ELR (cell line): ENCODE measurements at regions not wholly inside any gene's neighbourhood (a gene's known extent, or its start where the extent isn't known, plus 50 kb on each side); places are given as distances from the start of the nearest gene placed in this dataset.
"Not testable (repeated sequence)": the region's sequence is repeated elsewhere in the genome, so short reads cannot be mapped to it uniquely, and the experiment has no call there.

Experiments
- DNase-seq: peaks from one replicate; pipeline ENCODE4 v3.0.0-alpha.2; 2015; ENCODE audit warnings: low read depth

GRCh38 chr3:151675858-151676615, 57.7 kb upstream of the AADACL2 start:
- DNase-seq: no peak

DNA sequence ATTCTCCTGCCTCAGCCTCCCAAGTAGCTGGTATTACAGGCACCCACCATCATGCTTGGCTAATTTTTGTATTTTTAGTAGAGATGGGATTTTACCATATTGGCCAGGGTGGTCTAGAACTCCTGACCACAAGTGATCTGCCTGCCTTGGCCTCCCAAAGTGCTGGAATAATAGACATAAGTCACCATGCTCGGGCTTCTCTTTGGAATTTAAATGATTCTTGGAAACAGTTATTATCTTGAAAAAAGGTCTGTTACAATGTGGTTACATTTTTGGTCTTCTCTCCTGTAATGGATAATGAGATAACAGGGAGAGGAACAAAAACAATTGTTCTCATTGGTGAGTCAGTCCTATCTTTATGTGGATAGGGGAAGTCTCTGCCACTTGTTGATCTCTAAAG, 59.8 kb upstream of the AADACL2 start:
- no peak for DNase-seq

DNA sequence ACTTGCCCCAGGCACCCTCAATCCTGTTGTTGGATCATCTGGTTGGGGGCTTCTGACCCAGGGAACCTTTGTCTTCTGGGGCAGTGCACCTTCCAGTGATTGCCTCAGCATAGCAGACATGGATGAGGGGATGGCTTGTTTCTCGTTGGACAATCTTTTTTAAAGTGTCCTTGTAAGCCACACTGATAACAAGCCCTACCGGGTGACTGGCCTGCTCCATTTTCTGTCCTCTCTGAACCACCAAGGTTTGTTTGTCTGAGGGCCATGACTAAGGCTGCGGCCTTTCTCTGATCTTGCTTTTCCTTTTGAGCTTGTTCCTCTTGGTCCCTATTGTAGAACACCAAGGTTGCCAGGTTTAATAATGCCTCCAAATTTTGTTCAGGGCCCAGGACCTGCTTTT, 66.0 kb upstream of the AADACL2 start:
- DNase-seq: not testable (repeated sequence)

GRCh38 chr3:151660885-151661284, 72.8 kb upstream of the AADACL2 start:
- DNase-seq: peak; percentile 28

DNA sequence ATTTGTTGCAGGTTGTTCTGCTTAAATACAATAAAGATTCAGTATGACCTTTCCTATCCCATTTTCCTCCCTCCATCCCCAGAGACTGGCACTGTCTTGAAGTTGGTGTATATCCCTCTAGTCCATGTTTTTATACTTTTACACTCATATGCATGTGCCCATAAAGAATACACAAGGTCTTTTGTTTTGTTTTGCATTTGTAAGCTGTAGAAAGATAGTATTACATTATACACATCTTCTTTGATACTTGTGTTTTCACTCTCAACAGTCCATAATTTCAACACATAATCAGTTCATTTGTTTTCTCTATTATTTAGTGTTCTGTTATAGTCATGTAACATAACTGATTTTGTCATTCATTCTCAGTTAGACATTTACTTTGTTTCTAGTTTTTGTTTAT, 88.7 kb upstream of the AADACL2 start:
- no peak for DNase-seq

GRCh38 chr3:151644020-151644620, 89.6 kb upstream of the AADACL2 start:
- DNase-seq: no peak

GRCh38 chr3:151639418-151639740, 94.3 kb upstream of the AADACL2 start:
- no peak for DNase-seq

GRCh38 chr3:151638555-151639417, 94.9 kb upstream of the AADACL2 start:
- no peak for DNase-seq

DNA sequence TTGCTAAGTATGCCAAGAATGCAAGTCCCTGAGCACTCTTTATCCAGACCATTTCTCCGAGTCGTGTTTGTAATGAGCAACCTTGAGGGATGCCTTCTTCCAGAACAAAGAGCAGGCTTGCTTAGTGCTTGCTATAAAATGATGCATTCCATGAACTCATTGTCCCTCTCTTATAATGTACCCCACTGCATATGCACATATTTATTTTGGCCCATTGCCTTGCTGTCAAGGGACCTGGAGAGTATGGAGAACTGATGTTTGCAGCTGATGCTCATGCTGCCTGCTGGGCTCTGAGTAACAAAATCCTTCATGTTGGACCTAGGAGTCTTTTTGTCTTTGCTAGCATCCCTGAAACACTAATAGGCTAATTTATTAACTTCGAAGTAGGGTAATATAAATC, 97.8 kb upstream of the AADACL2 start:
- no peak for DNase-seq

DNA sequence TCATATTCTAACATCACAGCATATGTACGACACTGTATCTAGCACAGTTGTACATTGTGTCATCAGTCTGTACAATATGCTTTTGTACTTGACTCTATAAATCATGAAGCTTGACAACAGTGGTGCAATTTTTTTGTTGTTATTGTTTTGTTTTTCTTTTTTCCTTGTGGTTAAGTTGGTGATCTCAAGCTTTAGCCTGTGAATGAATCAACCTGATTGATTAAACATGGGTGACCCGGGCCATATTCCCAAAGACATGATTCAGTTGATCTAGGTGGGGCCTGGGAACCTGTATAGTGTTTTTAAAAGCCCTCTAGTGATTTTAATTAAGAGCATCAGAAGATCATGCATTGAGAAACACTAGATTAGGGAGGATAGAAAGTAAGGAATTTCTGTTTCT, 101.8 kb upstream of the AADACL2 start:
- DNase-seq: no peak

GRCh38 chr3:151630938-151631441, 102.7 kb upstream of the AADACL2 start:
- DNase-seq: no peak

GRCh38 chr3:151630035-151630434, 103.7 kb upstream of the AADACL2 start:
- DNase-seq: no peak

- no peak for DNase-seq
Measured at GRCh38 chr3:151625586-151625985, 108.1 kb upstream of the AADACL2 start.

GRCh38 chr3:151625086-151625485, 108.6 kb upstream of the AADACL2 start:
- DNase-seq: no peak

DNA sequence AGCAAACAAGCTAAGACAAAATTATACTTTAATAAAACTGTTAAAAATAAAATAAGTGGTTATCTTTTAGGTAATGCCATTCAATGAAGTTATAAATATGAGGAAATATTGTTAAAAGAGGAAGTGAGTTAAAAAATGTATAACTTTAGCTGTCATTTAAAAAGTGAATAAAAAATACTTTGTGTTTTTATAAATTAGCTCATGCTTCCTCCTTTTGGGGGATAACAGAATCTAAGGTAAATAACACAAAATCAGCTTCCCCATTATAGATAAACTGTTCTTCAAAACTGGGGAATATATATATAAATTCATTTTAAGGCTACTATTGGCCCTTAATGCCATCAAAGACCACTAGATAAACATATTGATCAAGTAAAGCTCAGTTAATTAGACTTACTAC, 113.7 kb upstream of the AADACL2 start:
- DNase-seq: no peak

- DNase-seq: no peak
Measured at GRCh38 chr3:151615464-151615863, 118.3 kb upstream of the AADACL2 start.

GRCh38 chr3:151612115-151612514, 121.6 kb upstream of the AADACL2 start:
- no peak for DNase-seq

GRCh38 chr3:151611419-151611818, 122.3 kb upstream of the AADACL2 start:
- DNase-seq: no peak

- no peak for DNase-seq
Measured at GRCh38 chr3:151609491-151609890, 124.2 kb upstream of the AADACL2 start.

- DNase-seq: no peak
Measured at GRCh38 chr3:151604891-151605290, 128.8 kb upstream of the AADACL2 start.

- DNase-seq: no peak
Measured at GRCh38 chr3:151600783-151601182, 132.9 kb upstream of the AADACL2 start.

GRCh38 chr3:151599103-151599672, 134.5 kb upstream of the AADACL2 start:
- no peak for DNase-seq

DNA sequence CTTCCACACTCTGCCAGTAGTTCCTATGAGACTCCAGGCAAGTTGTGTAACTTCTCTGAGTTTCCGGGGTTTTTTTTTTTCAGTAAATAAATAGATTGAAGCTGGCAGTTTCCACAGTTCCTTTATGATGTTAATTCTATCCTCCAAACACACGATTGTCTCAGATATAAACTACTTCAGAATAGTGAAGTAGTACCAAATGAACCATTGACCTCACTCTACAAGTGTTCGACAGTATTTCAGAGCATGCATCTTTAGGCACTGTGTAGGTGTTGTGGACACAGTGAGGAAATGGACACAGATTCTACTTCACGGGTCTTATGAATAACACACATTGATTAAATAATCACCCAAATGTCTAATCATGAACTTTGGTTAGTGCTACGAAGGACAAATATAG, 136.1 kb upstream of the IGSF10 start:
- DNase-seq: no peak
